NCI-H2171 (cell line): ENCODE measurements at regions not wholly inside any gene's neighbourhood (a gene's known extent, or its start where the extent isn't known, plus 50 kb on each side); places are given as distances from the start of the nearest gene placed in this dataset.
"Not testable (repeated sequence)": the region's sequence is repeated elsewhere in the genome, so short reads cannot be mapped to it uniquely, and the experiment has no call there.

Experiments used
- DNase-seq: peaks from one replicate; lab custom pipeline; 2025; lab: John Stamatoyannopoulos, UW

GRCh38 chr4:169894767-169895166, 131.4 kb downstream of the MFAP3L start:
- not testable (repeated sequence) for DNase-seq

- no peak for DNase-seq
Observed at GRCh38 chr4:169885893-169886292, 128.1 kb upstream of the HPF1 start.

GRCh38 chr4:169881769-169882168, 124.0 kb upstream of the HPF1 start:
- no peak for DNase-seq

GRCh38 chr4:169870507-169870906, 112.8 kb upstream of the HPF1 start:
- DNase-seq, result no peak

- DNase-seq, result no peak
Observed at GRCh38 chr4:169869490-169869889, 111.7 kb upstream of the HPF1 start.

- no peak for DNase-seq
Observed at GRCh38 chr4:169861593-169861992, 103.8 kb upstream of the HPF1 start.

- DNase-seq, result no peak
Observed at GRCh38 chr4:169859366-169860216, 101.8 kb upstream of the HPF1 start.

- no peak for DNase-seq
Observed at GRCh38 chr4:169854090-169854489, 96.3 kb upstream of the HPF1 start.

GRCh38 chr4:169852481-169852880, 94.7 kb upstream of the HPF1 start:
- DNase-seq, result no peak

GRCh38 chr4:169851750-169852149, 94.0 kb upstream of the HPF1 start:
- DNase-seq, result no peak

GRCh38 chr4:169849456-169849855, 91.7 kb upstream of the HPF1 start:
- no peak for DNase-seq

GRCh38 chr4:169848018-169848417, 90.3 kb upstream of the HPF1 start:
- no peak for DNase-seq

- no peak for DNase-seq
Observed at GRCh38 chr4:169847171-169847570, 89.4 kb upstream of the HPF1 start.

- no peak for DNase-seq
Observed at GRCh38 chr4:169846396-169846795, 88.7 kb upstream of the HPF1 start.

- no peak for DNase-seq
Observed at GRCh38 chr4:169841776-169842175, 84.0 kb upstream of the HPF1 start.

- DNase-seq, result no peak
Observed at GRCh38 chr4:169840554-169840953, 82.8 kb upstream of the HPF1 start.

- not testable (repeated sequence) for DNase-seq
Observed at GRCh38 chr4:169828329-169828728, 70.6 kb upstream of the HPF1 start.

- no peak for DNase-seq
Observed at GRCh38 chr4:169826634-169827187, 69.0 kb upstream of the HPF1 start.

GRCh38 chr4:169823685-169824084, 65.9 kb upstream of the HPF1 start:
- DNase-seq, result no peak

- no peak for DNase-seq
Observed at GRCh38 chr4:169821402-169821801, 63.7 kb upstream of the HPF1 start.

- DNase-seq, result no peak
Observed at GRCh38 chr4:169818063-169818679, 60.4 kb upstream of the HPF1 start.

GRCh38 chr4:169815606-169816005, 57.9 kb upstream of the HPF1 start:
- no peak for DNase-seq

GRCh38 chr4:169811476-169811875, 53.7 kb upstream of the HPF1 start:
- no peak for DNase-seq
